ENCODE measurements at regions not wholly inside any gene's neighbourhood (a gene's known extent, or its start where the extent isn't known, plus 50 kb on each side); places are given as distances from the start of the nearest gene placed in this dataset.
"Not testable (repeated sequence)": the region's sequence is repeated elsewhere in the genome, so short reads cannot be mapped to it uniquely, and the experiment has no call there.

- peak; percentile 61 for DNase-seq (ENCODE audit: low read depth)
Observed at GRCh38 chr6:140670021-140670420, 1295.6 kb upstream of the CITED2 start.

- peak; percentile 56 for DNase-seq (ENCODE audit: low read depth)
Observed at GRCh38 chr6:140669321-140669720, 1294.9 kb upstream of the CITED2 start.

DNA sequence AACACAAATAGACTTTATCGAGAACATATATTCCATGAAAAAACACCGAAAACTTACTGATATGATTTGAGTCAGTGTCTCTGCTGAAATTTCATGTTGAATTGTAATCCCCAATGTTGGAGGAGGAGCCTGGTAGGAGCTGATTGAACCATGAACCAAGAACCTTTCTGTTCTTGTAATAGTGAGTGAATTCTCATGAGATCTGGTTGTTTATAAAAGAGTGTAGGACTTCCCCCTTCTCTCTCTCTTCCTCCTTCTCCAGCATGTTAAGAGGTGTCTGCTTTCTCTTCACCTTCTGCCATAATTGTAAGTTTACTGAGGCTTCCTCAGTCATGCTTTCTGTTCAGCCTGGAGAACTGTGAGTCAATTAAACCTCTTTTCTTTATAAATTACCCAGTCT lies 1289.3 kb upstream of the CITED2 start:
- no peak for DNase-seq (ENCODE audit: low read depth)

DNA sequence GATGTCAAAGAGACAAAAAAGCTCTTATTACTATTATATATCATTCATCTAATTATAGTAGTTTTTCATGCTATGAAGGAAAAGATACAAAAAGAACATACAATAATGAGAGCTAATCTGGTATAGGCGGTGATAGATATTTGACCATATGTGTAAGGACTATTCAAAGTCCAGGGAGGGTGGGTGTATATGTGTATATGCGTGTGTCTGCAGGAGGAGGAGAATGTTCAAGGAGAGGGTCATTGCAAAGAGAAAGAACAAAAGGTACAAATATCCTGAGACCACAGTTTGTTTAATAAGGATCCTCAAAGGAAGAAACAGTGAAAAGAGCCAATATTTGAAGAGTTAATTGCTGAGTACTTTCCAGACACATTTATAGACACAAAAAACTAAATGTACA lies 1288.6 kb upstream of the CITED2 start:
- no peak for DNase-seq (ENCODE audit: low read depth)

DNA sequence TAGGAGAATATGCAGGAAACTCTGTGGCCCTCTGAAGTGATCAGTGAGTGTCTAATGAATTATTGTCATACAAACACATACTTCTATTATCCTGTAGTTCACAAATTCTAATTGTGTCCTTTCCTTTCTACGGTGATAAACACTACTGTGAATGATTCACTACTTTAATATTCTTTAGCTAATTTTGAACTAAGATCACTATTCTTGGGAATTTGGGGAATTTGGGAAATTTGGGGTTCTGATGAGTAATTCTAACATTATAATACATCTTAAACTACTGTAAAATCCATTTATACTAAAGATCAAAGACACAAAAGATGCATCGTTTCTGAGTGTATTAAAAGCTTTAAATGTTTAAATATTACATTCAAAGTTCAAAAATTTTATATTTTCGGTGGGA lies 1287.2 kb upstream of the CITED2 start:
- DNase-seq (ENCODE audit: low read depth) = peak; percentile 53

DNA sequence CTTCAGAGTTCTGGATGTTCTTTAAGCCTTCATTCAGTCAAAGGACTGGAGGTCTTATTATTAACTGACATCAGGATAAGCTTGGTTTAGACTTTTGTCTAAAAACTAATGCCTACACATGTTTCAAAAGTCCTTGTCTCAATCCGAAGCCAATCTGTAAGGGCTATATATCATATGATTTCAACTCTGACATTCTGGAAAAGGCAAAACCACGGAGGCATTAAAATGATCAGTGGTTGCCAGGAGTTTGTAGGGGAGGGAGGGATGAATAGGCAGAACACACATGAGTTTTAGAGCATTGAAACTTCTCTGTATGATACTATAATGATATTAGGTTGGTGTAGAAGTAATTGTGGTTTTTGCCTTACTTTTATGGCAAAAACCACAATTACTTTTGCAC lies 1285.8 kb upstream of the CITED2 start:
- peak; percentile 25 for DNase-seq (ENCODE audit: low read depth)

- DNase-seq (ENCODE audit: low read depth) = no peak
Observed at GRCh38 chr6:140653972-140654371, 1279.5 kb upstream of the CITED2 start.

GRCh38 chr6:140653506-140653905 lies 1279.1 kb upstream of the CITED2 start:
- no peak for DNase-seq (ENCODE audit: low read depth)

DNA sequence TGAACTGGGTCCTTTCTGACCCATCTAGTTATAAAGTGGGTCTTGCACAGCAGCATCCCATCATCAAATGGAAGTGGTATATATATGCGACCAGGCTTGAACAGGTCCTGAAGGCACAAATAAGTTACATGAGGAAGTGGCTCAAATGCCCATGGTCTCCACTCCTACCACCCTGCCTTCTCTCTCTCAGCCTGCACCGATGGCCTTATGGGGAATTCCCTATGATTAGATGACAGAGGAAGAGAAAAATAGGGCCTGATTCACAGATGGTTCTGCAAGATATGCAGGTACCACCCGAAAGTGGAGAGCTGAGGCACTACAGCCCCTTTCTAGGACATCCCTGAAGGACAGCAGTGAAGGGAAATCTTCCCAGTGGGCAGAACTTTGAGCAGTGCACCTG lies 1275.1 kb upstream of the CITED2 start:
- not testable (repeated sequence) for DNase-seq (ENCODE audit: low read depth)

DNA sequence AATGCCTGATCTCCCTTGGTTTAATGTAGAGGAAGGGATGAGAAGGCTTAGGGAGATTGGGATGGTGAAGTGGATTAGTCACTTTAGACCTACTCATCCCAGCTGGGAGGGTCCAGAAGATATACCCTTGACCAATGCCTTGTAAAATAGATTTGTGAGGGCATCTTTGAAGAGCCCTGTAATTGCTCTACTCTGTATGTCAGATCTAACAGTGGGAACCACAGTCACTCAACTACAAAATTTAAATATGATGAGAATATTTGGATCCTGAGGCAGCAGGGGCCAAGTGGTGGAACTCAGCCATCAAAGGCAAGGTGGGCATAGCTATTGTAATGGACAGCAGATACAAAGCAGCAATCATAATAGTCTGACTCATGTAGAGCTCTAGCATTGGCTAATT lies 1272.9 kb upstream of the CITED2 start:
- DNase-seq (ENCODE audit: low read depth) = not testable (repeated sequence)

DNA sequence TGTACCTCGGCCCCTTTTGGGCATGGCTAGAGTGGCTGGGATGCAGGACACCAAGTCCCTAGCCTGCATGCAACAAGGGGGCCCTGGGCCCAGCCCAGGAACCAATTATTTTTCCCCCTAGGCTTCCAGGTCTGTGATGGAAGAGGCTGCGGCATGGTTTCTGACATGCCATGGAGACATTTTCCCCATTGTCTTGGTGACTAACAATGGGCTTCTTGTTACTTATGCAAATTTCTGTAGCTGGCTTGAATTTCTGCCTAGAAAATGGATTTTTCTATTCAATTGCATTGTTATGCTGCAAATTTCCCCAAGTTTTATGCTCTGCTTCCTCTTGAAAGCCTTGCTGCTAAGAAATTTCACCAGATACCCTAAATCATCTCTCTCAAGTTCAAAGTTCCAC lies 1269.6 kb upstream of the CITED2 start:
- DNase-seq (ENCODE audit: low read depth) = no peak

DNA sequence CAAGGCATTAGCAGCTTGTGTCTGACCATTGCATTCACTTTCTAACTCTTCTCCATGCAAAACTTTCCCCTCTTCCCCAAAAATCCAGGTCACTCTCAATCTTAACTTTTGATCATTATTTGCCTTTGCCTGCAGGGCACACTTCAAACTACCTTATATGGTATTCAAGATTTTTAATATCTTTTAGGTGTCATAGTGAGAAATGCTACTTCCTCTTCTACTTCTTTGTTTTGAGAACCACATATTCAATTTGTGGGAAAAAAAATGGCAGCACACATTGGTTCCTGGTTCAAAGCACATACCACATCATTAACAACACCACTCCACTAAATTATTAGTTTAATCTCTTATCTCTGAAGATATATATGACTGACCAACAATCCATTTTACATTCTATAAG lies 1267.0 kb upstream of the CITED2 start:
- DNase-seq (ENCODE audit: low read depth) = no peak

DNA sequence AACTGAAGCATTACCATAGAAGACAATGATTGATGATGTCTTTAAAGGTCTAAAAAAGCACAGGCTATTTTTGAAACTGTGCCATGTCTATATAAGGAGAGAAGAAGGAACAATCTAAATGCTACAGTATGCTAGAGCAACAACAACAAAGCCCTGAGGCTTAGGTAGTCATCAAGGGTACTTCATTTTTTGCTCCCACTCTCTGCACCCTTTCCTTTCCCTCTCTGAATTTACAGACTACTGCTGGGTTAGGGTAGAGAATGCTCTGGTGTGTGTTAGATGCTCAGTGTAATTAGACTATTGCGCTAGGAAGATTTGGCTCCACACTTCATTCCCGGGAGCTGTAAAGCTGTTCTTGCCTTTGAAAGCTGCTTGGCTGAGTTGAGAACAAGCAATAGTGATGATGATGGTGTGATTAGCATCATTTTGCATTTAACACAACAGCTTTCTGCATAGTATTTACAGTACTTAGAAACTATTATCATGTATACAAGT lies 1262.5 kb upstream of the CITED2 start:
- DNase-seq (ENCODE audit: low read depth) = peak; percentile 1

- DNase-seq (ENCODE audit: low read depth) = no peak
Observed at GRCh38 chr6:140636271-140636907, 1261.9 kb upstream of the CITED2 start.

- no peak for DNase-seq (ENCODE audit: low read depth)
Observed at GRCh38 chr6:140627002-140627401, 1252.6 kb upstream of the CITED2 start.

DNA sequence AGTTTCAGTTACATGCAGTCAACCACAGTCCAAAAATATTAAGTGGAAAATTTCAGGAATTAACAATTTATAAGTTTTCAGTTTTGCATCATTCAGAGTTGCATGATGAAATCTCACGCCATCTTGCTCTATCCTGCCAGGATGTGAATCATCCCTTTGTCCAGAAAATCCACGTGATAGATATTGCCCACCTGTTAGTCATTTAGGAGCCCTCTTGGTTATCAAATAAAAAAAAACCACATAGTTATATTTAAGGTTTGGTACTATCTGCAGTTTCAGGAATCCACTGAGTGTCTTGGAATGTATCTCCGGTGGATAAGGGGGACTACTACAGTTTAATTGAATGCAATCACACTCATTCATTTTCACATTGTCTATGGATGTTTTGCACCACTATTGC lies 1249.0 kb upstream of the CITED2 start:
- peak; percentile 75 for DNase-seq (ENCODE audit: low read depth)

DNA sequence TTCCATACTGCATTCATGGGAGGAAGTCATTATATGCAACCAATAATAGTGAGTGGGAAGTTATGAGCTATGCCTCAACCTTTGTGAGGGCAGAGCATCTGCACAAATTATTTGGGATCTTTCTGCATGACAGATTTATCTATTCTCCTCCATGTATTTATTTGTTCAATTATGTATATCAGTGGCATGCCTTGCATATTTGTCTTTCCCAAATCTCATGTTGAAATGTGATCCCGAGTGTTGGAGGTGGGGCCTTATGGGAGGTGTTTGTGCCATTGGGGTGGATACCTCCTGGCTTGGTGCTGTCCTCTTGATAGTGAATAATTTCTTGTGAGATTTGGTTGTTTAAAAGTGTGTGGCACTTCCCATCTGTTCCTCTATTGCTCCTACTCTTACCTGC lies 1246.0 kb upstream of the CITED2 start:
- no peak for DNase-seq (ENCODE audit: low read depth)

DNA sequence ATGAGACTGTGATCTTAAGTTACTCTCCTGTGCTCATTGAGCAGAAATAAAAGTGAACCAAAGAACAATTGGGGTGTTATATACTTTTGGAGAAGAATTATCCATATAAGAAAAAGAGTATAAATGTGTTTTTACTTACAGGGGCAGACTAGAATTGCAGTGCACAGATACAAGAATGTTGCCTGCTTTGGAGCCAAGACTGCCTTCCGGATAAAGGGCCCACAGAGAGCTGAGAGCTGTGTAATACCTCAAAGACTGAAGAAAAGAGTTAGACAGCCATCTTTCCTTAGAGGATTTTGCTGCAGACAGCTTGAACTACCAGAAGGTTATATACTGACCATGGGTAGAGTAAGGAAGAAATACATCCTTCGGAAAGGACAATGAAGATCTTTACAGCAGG lies 1235.5 kb upstream of the CITED2 start:
- DNase-seq (ENCODE audit: low read depth) = peak; percentile 21

- DNase-seq (ENCODE audit: low read depth) = no peak
Observed at GRCh38 chr6:140609321-140609720, 1234.9 kb upstream of the CITED2 start.

DNA sequence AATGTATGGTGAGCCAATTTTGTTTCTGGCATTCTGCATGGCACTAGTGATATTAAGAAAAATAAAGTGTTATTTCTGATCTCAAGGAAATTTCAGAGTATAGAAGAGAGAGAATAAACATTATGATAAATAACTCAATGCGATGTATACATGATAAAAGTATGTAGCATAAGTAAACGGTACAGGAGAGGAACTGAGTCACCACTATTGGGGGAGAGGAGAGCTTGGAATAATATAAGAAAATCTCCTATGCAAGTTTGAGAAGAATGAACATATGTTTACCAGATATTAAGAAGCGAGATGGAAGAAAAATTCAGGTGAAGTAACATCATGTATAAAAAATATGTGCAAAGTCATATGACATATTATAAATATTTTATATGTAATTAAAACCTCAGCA lies 1230.3 kb upstream of the CITED2 start:
- peak; percentile 7 for DNase-seq (ENCODE audit: low read depth)

- peak; percentile 11 for DNase-seq (ENCODE audit: low read depth)
Observed at GRCh38 chr6:140602431-140603248, 1228.2 kb upstream of the CITED2 start.

DNA sequence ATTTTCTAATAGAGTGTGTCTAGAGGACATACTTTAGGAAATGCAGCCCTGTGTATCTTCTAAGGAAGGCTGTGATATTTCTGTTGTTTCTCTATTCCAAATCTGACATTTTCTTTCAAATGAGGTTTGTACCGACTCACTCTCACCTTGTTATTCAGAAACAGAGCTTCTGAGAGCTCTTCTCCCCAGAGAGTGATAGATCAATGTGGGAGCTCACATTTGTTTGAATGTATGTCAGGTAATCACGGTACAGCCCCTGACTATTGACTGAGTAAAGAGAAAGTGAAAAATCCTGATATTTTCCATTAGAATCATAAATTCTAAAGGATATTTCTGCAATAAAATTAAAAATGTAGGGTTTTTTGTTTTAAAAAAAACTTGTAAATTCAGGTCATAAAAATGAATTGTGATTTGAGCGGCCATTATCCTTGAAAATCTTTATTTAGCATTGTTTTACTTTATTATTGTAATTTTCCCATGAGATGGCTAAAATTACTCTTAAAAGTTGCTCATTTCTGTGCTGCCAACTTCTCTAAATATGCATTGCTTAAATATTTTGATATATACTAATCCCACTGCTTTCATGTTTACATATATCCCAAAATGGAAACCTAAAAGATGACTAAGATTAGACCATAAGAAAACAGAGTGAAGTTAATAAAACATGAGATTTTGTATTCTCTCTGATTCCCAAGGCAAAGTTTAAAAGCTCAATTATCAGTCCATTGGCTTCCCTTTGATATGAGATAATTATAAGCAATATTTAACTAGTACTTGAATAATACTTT lies 1226.8 kb upstream of the CITED2 start:
- peak; percentile 10 for DNase-seq (ENCODE audit: low read depth)

DNA sequence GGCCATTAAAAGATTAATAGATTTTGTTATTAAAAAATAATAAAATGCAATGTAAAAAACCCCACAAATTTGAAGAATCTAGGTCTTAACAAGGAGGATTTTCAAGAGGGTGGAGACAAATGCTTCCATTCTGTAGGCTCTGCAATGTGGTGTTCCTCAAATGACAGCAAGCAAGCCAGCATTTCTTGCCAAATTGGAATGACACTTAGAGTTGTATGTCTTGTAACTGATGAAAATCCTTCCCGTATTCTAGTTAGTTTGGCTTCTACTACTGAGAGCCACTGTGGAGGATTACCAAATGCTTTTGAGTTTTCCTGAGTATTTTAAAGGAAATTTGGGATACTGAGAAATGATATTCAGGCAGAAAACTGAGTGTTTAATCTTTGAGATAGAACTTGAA lies 1225.5 kb upstream of the CITED2 start:
- DNase-seq (ENCODE audit: low read depth) = no peak
